HEK293T (cell line): ENCODE measurements at regions not wholly inside any gene's neighbourhood (a gene's known extent, or its start where the extent isn't known, plus 50 kb on each side); places are given as distances from the start of the nearest gene placed in this dataset.

Experiments used
- CTCF ChIA-PET: fragments of 350-600 bp; formaldehyde crosslinking; extraction: SDS; loops from one replicate; lab custom pipeline; 2021; ENCODE audit warnings: antibody characterized with exemption, inconsistent platforms; lab: Yijun Ruan, JAX
- POLR2A ChIA-PET: fragments of 350-600 bp; formaldehyde crosslinking; extraction: SDS; loops from one replicate; lab custom pipeline; 2020; ENCODE audit warnings: antibody characterized with exemption, inconsistent platforms; lab: Yijun Ruan, JAX
- DNase-seq: peaks from one replicate; pipeline ENCODE4 v3.0.0; 2012; ENCODE audit warnings: mixed read lengths; ENCODE audit errors: extremely low spot score
- ARNT ChIP-seq: fragments of 450-650 bp; IDR thresholded peaks from 2 replicates; pipeline ENCODE4 v1.6.1; 2017; ENCODE audit warnings: mild to moderate bottlenecking
- BHLHE40 ChIP-seq: fragments of 450-650 bp; IDR thresholded peaks from 2 replicates; pipeline ENCODE4 v1.6.1; 2016; ENCODE audit warnings: mild to moderate bottlenecking, moderate library complexity, borderline replicate concordance
- CTBP1 ChIP-seq: fragments of 450-650 bp; IDR thresholded peaks from 2 replicates; pipeline ENCODE4 v1.6.1; 2016; ENCODE audit warnings: borderline replicate concordance
- ELF4 ChIP-seq: fragments of 450-650 bp; IDR thresholded peaks from 2 replicates; pipeline ENCODE4 v1.6.1; 2017; ENCODE audit warnings: antibody characterized with exemption
- FOXA1 ChIP-seq: fragments of 450-650 bp; IDR thresholded peaks from 2 replicates; pipeline ENCODE4 v1.6.1; 2016; ENCODE audit warnings: mild to moderate bottlenecking
- FOXK2 ChIP-seq: fragments of 450-650 bp; IDR thresholded peaks from 2 replicates; pipeline ENCODE4 v1.6.1; 2016; ENCODE audit warnings: mild to moderate bottlenecking
- FOXM1 ChIP-seq: fragments of 450-650 bp; IDR thresholded peaks from 2 replicates; pipeline ENCODE4 v1.6.1; 2017; ENCODE audit warnings: mild to moderate bottlenecking, borderline replicate concordance
- HDGF ChIP-seq: fragments of 450-650 bp; IDR thresholded peaks from 2 replicates; pipeline ENCODE4 v1.6.1; 2017; ENCODE audit warnings: antibody characterized with exemption, borderline replicate concordance
- L3MBTL2 ChIP-seq: fragments of 450-650 bp; conservative IDR thresholded peaks from 2 replicates; pipeline ENCODE4 v1.6.1; 2016; ENCODE audit warnings: mild to moderate bottlenecking
- LEF1 ChIP-seq: fragments of 450-650 bp; IDR thresholded peaks from 2 replicates; pipeline ENCODE4 v1.6.1; 2017; ENCODE audit warnings: mild to moderate bottlenecking, borderline replicate concordance
- NFRKB ChIP-seq: fragments of 450-650 bp; IDR thresholded peaks from 2 replicates; pipeline ENCODE4 v1.6.1; 2016; ENCODE audit warnings: mild to moderate bottlenecking, moderate library complexity
- PKNOX1 ChIP-seq: fragments of 450-650 bp; IDR thresholded peaks from 2 replicates; pipeline ENCODE4 v1.6.1; 2016
- SP1 ChIP-seq: fragments of 450-650 bp; IDR thresholded peaks from 2 replicates; pipeline ENCODE4 v1.6.1; 2017
- SUZ12 ChIP-seq: fragments of 450-650 bp; IDR thresholded peaks from 2 replicates; pipeline ENCODE4 v1.6.1; 2016; ENCODE audit warnings: mild to moderate bottlenecking
- TARDBP ChIP-seq: fragments of 450-650 bp; IDR thresholded peaks from 2 replicates; pipeline ENCODE4 v1.6.1; 2016
- ZNF384 ChIP-seq: fragments of 450-650 bp; IDR thresholded peaks from 2 replicates; pipeline ENCODE4 v1.6.1; 2016

GRCh38 chr20:37630993-37631392 is 62.8 kb upstream of the CTNNBL1 start:
- CTCF ChIA-PET: no interaction called here
- POLR2A ChIA-PET: no interaction called here
- TF ChIP-seq SP1 (no peak), LEF1 (no peak), SUZ12 (no peak), ZNF384 (no peak), ARNT (no peak), FOXA1 (no peak), HDGF (no peak), CTBP1 (no peak), L3MBTL2 (no peak), ELF4 (no peak), FOXM1 (no peak), PKNOX1 (no peak), TARDBP (no peak), BHLHE40 (no peak)
- DNase-seq: no peak

DNA sequence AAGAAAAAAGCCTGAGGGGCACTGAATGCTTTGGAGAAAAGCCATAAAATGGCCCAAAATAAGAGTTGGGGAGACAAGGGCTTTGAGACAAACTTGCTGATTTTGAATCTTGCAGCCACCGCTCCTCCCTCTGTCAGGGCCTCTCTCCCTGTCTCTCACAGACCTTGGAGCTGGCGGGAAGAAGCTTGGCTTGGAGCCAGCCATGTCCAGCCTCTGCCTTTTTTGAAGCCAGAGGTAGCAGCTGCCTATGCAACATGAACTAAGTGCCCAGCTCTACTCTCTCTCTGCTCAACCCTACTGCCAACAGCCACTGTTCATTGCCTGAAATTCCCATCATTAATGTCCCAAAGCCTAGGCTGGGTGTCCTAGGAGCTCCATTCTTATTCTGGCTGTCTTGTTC is 63.7 kb upstream of the CTNNBL1 start:
- ChIA-PET POLR2A (no interaction called here), CTCF (no interaction called here)
- DNase-seq: no peak
- TF ChIP-seq FOXM1 (no peak), L3MBTL2 (no peak), FOXK2 (no peak), ELF4 (no peak), CTBP1 (no peak), SUZ12 (no peak), LEF1 (no peak), FOXA1 (no peak), TARDBP (no peak), PKNOX1 (no peak), ZNF384 (no peak)

DNA sequence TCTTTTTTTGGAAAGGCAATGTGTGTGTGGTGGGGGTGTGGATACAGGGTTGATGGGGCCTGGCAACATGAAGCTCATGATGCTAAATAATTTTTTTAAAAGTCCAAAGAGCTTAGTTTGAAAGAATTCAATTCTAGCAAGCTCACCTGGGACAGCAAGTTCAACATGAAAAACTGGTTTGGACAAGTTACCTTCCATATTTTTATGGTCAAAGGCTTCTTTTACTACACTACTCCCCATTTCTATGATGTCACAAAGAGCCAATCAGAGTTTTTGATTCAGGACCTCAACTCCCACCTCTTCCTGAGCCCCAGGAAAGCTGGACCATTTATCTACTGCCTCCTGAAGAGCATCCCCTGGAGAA is 66.1 kb upstream of the CTNNBL1 start:
- TF ChIP-seq FOXK2: no peak
- TF ChIP-seq SUZ12: no peak
- TF ChIP-seq PKNOX1: no peak
- TF ChIP-seq NFRKB: no peak
- TF ChIP-seq CTBP1: no peak
- no peak for DNase-seq
- POLR2A ChIA-PET: no interaction called here
- CTCF ChIA-PET: no interaction called here

GRCh38 chr20:37627060-37627766 is 66.6 kb upstream of the CTNNBL1 start:
- POLR2A ChIA-PET: no interaction called here
- TF ChIP-seq CTBP1 (no peak), SUZ12 (no peak), ELF4 (no peak), FOXK2 (no peak), NFRKB (no peak), PKNOX1 (no peak), SP1 (no peak)
- CTCF ChIA-PET: no interaction called here
- peak; percentile 69 for DNase-seq

GRCh38 chr20:37624963-37625362 is 68.9 kb upstream of the CTNNBL1 start:
- POLR2A ChIA-PET: no interaction called here
- TF ChIP-seq CTBP1 (no peak), SUZ12 (no peak), FOXA1 (no peak), PKNOX1 (no peak), SP1 (no peak), ELF4 (no peak), NFRKB (no peak), LEF1 (no peak), HDGF (no peak), L3MBTL2 (no peak), FOXM1 (no peak), ZNF384 (no peak), FOXK2 (no peak), ARNT (no peak), BHLHE40 (no peak), TARDBP (no peak)
- no peak for DNase-seq
- CTCF ChIA-PET: no interaction called here
